Large intestine (tissue), 3 donors: ENCODE measurements at regions not wholly inside any gene's neighbourhood (a gene's known extent, or its start where the extent isn't known, plus 50 kb on each side); places are given as distances from the start of the nearest gene placed in this dataset.
"Not testable (repeated sequence)": the region's sequence is repeated elsewhere in the genome, so short reads cannot be mapped to it uniquely, and the experiment has no call there.

ENCODE experiments used
- DNase-seq, 2 donors: peaks; one replicate each; pipeline versions ENCODE4 v3.0.0 to v3.0.0-alpha.2; 2013
- H3K27ac ChIP-seq: one replicate; pipeline ENCODE4 v1.5.1; 2013; ENCODE audit warnings: low read length
- H3K27me3 ChIP-seq: 2 replicates; pipeline ENCODE4 v1.6.1; 2013; ENCODE audit warnings: low read length; ENCODE audit not compliant: control insufficient read depth, insufficient read depth
- H3K36me3 ChIP-seq: 2 replicates; pipeline ENCODE4 v1.6.1; 2013; ENCODE audit warnings: low read length; ENCODE audit not compliant: control insufficient read depth, insufficient read depth
- H3K4me1 ChIP-seq: one replicate; pipeline ENCODE4 v1.6.1; 2013; ENCODE audit warnings: low read length; ENCODE audit not compliant: control insufficient read depth, insufficient read depth
- H3K4me3 ChIP-seq: one replicate; pipeline ENCODE4 v1.5.1; 2013; ENCODE audit warnings: low read length
- H3K9me3 ChIP-seq: one replicate; pipeline ENCODE4 v1.6.1; 2013; ENCODE audit warnings: mild to moderate bottlenecking, low read depth, low read length, moderate library complexity; ENCODE audit not compliant: control insufficient read depth
- WGBS: methylation state at CpG from one replicate; pipeline ENCODE4 v1.1.5; 2013; ENCODE audit warnings: low lambda C conversion rate; ENCODE audit not compliant: insufficient coverage; 5-methylcytosine and 5-hydroxymethylcytosine counted together

GRCh38 chr15:61334714-61335113 lies 105.6 kb upstream of the RORA start:
- not testable (repeated sequence) for H3K9me3 ChIP-seq, H3K27me3 ChIP-seq, H3K36me3 ChIP-seq, H3K4me3 ChIP-seq, DNase-seq, H3K27ac ChIP-seq, H3K4me1 ChIP-seq
- WGBS = no CpG with 5 or more reads among the region's 5 CpGs

GRCh38 chr15:61331019-61331418 lies 101.9 kb upstream of the RORA start:
- Histone ChIP-seq H3K27ac (no peak overlapping the region), H3K9me3 (no peaks in the 10 kb centered on the region), H3K4me1 (peaks cover 3% of the 10 kb centered on the region), H3K36me3 (no peaks in the 10 kb centered on the region), H3K4me3 (no peak overlapping the region), H3K27me3 (peaks cover 3% of the 10 kb centered on the region)
- no peak for DNase-seq
- 87% methylated on average over 3 of the region's 3 CpGs for WGBS

- H3K4me3 ChIP-seq = no peak overlapping the region
Observed at GRCh38 chr15:61327019-61327631, 98.0 kb upstream of the RORA start.

GRCh38 chr15:61319892-61320291 lies 90.8 kb upstream of the RORA start:
- Histone ChIP-seq H3K36me3 (no peaks in the 10 kb centered on the region), H3K9me3 (no peaks in the 10 kb centered on the region), H3K4me1 (no peaks in the 10 kb centered on the region), H3K4me3 (no peak overlapping the region), H3K27ac (no peak overlapping the region), H3K27me3 (no peaks in the 10 kb centered on the region)
- WGBS = 100% methylated on average over 1 of the region's 2 CpGs
- DNase-seq = no peak

More at GRCh38 chr15:61327019-61327631, 98.0 kb upstream of the RORA start:
- 80% methylated on average over 2 of the region's 8 CpGs for WGBS
- Histone ChIP-seq H3K4me1 (no peaks in the 10 kb centered on the region), H3K27ac (no peak overlapping the region), H3K36me3 (no peaks in the 10 kb centered on the region), H3K27me3 (peaks cover 3% of the 10 kb centered on the region), H3K9me3 (no peaks in the 10 kb centered on the region)
- DNase-seq = no peak

- Histone ChIP-seq H3K4me3 (no peak overlapping the region), H3K36me3 (no peaks in the 10 kb centered on the region), H3K9me3 (no peaks in the 10 kb centered on the region), H3K27ac (no peak overlapping the region), H3K27me3 (no peaks in the 10 kb centered on the region), H3K4me1 (no peaks in the 10 kb centered on the region)
- DNase-seq = no peak
- 100% methylated on average over 1 of the region's 7 CpGs for WGBS
Observed at GRCh38 chr15:61318802-61319525, 89.9 kb upstream of the RORA start.

- H3K27ac ChIP-seq = no peak overlapping the region
- H3K27me3 ChIP-seq = no peaks in the 10 kb centered on the region
- WGBS = no CpG with 5 or more reads among the region's 6 CpGs
- no peaks in the 10 kb centered on the region for H3K36me3 ChIP-seq
- DNase-seq = no peak
- no peaks in the 10 kb centered on the region for H3K9me3 ChIP-seq
- no peaks in the 10 kb centered on the region for H3K4me1 ChIP-seq
- H3K4me3 ChIP-seq = no peak overlapping the region
Observed at GRCh38 chr15:61318301-61318700, 89.2 kb upstream of the RORA start.

GRCh38 chr15:61315471-61315870 lies 86.4 kb upstream of the RORA start:
- H3K9me3 ChIP-seq = no peaks in the 10 kb centered on the region
- DNase-seq = no peak
- WGBS = no CpG with 5 or more reads among the region's 6 CpGs

GRCh38 chr15:61314427-61314826 lies 85.3 kb upstream of the RORA start:
- no peak for DNase-seq
- no peaks in the 10 kb centered on the region for H3K9me3 ChIP-seq
- no peak overlapping the region for H3K4me3 ChIP-seq
- H3K27me3 ChIP-seq = no peaks in the 10 kb centered on the region
- no peaks in the 10 kb centered on the region for H3K4me1 ChIP-seq
- H3K27ac ChIP-seq = no peak overlapping the region
- H3K36me3 ChIP-seq = no peaks in the 10 kb centered on the region

More at GRCh38 chr15:61315471-61315870, 86.4 kb upstream of the RORA start:
- Histone ChIP-seq H3K36me3 (no peaks in the 10 kb centered on the region), H3K4me3 (no peak overlapping the region), H3K27ac (no peak overlapping the region), H3K27me3 (no peaks in the 10 kb centered on the region), H3K4me1 (no peaks in the 10 kb centered on the region)

GRCh38 chr15:61309617-61310016 lies 80.5 kb upstream of the RORA start:
- H3K4me1 ChIP-seq = no peaks in the 10 kb centered on the region
- H3K27ac ChIP-seq = no peak overlapping the region
- DNase-seq = no peak
- no peaks in the 10 kb centered on the region for H3K27me3 ChIP-seq
- no CpG with 5 or more reads among the region's 5 CpGs for WGBS
- no peaks in the 10 kb centered on the region for H3K9me3 ChIP-seq
- no peak overlapping the region for H3K4me3 ChIP-seq
- H3K36me3 ChIP-seq = no peaks in the 10 kb centered on the region

- no peak overlapping the region for H3K27ac ChIP-seq
- H3K36me3 ChIP-seq = no peaks in the 10 kb centered on the region
- DNase-seq = no peak
- no CpG with 5 or more reads among the region's 7 CpGs for WGBS
- H3K4me3 ChIP-seq = no peak overlapping the region
- H3K9me3 ChIP-seq = no peaks in the 10 kb centered on the region
- H3K4me1 ChIP-seq = no peaks in the 10 kb centered on the region
- no peaks in the 10 kb centered on the region for H3K27me3 ChIP-seq
Observed at GRCh38 chr15:61309031-61309511, 80.0 kb upstream of the RORA start.

- H3K9me3 ChIP-seq = no peaks in the 10 kb centered on the region
- no peaks in the 10 kb centered on the region for H3K27me3 ChIP-seq
- H3K36me3 ChIP-seq = no peaks in the 10 kb centered on the region
- no peak overlapping the region for H3K4me3 ChIP-seq
- no peak for DNase-seq
- no peak overlapping the region for H3K27ac ChIP-seq
- no peaks in the 10 kb centered on the region for H3K4me1 ChIP-seq
- WGBS = 100% methylated on average over 1 of the region's 2 CpGs
Observed at GRCh38 chr15:61308437-61308836, 79.3 kb upstream of the RORA start.
